ENCODE measurements at regions not wholly inside any gene's neighbourhood (a gene's known extent, or its start where the extent isn't known, plus 50 kb on each side); places are given as distances from the start of the nearest gene placed in this dataset.

DNA sequence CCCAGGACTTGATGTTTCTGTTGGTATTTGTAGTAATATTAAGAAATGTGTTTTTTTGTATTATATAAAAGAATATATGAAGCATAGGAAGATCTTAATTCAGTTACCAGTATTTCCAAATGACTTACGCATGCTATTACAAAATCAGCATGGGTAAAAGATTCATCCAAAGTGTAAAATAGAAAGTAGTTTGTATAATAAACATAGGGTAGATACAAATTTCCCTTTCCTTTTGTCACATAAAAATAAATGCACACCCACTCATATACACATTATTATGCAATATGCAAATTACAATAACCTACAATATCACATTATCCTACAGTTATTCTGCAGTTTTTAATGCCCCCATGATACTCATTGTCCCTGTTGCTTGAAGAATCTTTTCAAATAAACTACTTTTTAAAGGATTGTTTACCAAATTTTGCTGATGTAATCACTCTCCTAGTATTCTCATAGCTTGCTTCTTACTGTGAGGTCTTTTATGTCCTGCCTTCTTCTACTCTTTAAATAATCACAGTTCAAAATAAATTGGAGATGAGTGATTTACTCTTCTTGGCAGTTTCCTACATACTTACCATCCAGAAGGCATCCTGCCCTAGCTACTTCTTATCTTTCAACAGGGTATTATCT is 244.0 kb downstream of the CASP12 start:
- Histone ChIP-seq H3K4me3 (no peak overlapping the region), H3K36me3 (no peaks in the 10 kb centered on the region), H3K9me3 (peaks cover 0 to 14% (median 4%) of the 10 kb centered on the region in 8 donors), H3K27me3 (replicated peaks in 1 of 7) (no peaks in the 10 kb centered on the region), H3K27ac (no peak overlapping the region), H3K4me1 (peaks cover 3 to 13% (median 8%) of the 10 kb centered on the region in 6 donors)
- TF ChIP-seq POLR2AphosphoS5 (IDR thresholded peaks at IDR 0.05) (no peak), POLR2A (IDR thresholded peaks at IDR 0.05) (no peak)
- TF ChIP-seq, protein P1, sequence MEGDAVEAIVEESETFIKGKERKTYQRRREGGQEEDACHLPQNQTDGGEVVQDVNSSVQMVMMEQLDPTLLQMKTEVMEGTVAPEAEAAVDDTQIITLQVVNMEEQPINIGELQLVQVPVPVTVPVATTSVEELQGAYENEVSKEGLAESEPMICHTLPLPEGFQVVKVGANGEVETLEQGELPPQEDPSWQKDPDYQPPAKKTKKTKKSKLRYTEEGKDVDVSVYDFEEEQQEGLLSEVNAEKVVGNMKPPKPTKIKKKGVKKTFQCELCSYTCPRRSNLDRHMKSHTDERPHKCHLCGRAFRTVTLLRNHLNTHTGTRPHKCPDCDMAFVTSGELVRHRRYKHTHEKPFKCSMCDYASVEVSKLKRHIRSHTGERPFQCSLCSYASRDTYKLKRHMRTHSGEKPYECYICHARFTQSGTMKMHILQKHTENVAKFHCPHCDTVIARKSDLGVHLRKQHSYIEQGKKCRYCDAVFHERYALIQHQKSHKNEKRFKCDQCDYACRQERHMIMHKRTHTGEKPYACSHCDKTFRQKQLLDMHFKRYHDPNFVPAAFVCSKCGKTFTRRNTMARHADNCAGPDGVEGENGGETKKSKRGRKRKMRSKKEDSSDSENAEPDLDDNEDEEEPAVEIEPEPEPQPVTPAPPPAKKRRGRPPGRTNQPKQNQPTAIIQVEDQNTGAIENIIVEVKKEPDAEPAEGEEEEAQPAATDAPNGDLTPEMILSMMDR (IDR thresholded peaks at IDR 0.05 in 8 of 11, conservative IDR thresholded peaks at IDR 0.05 in 3 of 11): no peak
- 61 to 94% (median 85%) methylated on average over 1 of the region's 1 CpG for WGBS, 5 donors
- DNase-seq: no peak
- intact Hi-C loops (cut with DNase I; ENCODE audit: low total_unique reads): no loop called here

DNA sequence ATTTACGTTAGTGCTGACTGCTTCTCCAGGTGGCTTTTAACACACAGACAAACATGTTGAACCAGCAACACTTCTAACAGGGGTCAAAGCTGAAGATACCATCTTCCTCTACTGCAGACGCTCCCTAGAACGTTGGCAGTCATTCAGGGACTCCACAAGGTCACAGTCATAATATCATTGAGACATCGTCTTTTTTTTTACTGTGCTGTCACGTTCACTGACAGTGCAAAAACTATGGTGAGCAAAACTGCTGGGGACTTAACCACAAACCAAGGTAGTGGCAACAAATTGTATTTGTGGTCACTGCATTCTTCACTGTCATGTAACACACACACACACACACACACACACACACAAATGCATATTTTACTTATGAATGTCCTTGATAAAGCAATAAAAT is 244.9 kb downstream of the CASP12 start:
- Histone ChIP-seq H3K27me3 (replicated peaks in 1 of 7) (no peaks in the 10 kb centered on the region), H3K9me3 (peaks cover 0 to 14% (median 4%) of the 10 kb centered on the region in 8 donors), H3K4me3 (no peak overlapping the region), H3K4me1 (peaks cover 3 to 13% (median 8%) of the 10 kb centered on the region in 6 donors), H3K36me3 (no peaks in the 10 kb centered on the region), H3K27ac (no peak overlapping the region)
- no peak for DNase-seq
- intact Hi-C loops (cut with DNase I; ENCODE audit: low total_unique reads): no loop called here
- WGBS, 5 donors: 8 to 12% (median 9%) methylated on average over 5 of the region's 5 CpGs
- TF ChIP-seq POLR2AphosphoS5 (IDR thresholded peaks at IDR 0.05): no peak
- TF ChIP-seq, protein P1 (IDR thresholded peaks at IDR 0.05 in 8 of 11, conservative IDR thresholded peaks at IDR 0.05 in 3 of 11): no peak
- no peak for TF ChIP-seq POLR2A (IDR thresholded peaks at IDR 0.05)

DNA sequence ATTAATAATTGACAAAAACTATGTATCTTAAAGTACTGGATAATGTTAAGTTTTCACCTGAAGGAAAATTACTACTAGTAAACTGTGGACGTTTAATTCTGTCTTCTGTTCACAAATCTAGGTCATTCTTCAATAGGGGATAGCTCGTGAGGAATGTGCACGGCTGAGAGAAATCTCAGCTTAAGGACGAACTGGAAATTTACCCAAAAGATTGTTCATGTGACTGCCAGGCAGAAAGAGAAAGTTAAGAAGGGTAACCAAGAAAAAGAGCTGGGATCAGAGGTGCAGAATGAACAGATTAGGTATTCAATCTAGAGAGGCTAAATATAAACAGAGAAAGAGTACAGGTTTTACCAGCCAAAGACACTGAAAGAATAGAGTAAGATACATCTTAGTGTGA is 245.3 kb downstream of the CASP12 start:
- Histone ChIP-seq H3K4me3 (no peak overlapping the region), H3K9me3 (peaks cover 0 to 14% (median 4%) of the 10 kb centered on the region in 8 donors), H3K27me3 (replicated peaks in 1 of 7) (no peaks in the 10 kb centered on the region), H3K4me1 (peaks cover 3 to 13% (median 8%) of the 10 kb centered on the region in 6 donors), H3K27ac (no peak overlapping the region), H3K36me3 (no peaks in the 10 kb centered on the region)
- WGBS, 5 donors: 57 to 76% (median 64%) methylated on average over 4 of the region's 4 CpGs
- TF ChIP-seq POLR2A (IDR thresholded peaks at IDR 0.05): no peak
- TF ChIP-seq POLR2AphosphoS5 (IDR thresholded peaks at IDR 0.05): no peak
- intact Hi-C loops (cut with DNase I; ENCODE audit: low total_unique reads): no loop called here
- no peak for DNase-seq

DNA sequence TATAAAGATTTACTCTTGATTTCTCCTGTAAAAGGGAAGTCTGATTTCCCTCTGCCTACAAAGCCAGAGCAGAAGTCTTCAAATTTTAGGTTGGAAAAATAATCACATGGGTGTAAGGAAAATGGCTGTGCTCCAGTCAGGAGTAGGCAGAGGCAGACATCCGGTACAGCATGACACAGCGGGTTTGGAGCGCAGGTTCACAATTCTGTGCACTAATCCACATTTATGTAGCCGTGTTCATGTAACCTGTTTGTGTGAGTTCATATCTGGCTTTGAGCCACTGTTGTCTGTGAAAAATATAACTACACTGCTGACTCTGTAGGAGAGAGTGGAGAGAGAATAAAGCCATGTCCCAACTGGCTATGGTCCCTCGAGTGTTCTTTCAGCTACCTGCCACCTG is 248.0 kb downstream of the CASP12 start:
- TF ChIP-seq, protein P1 (IDR thresholded peaks at IDR 0.05 in 8 of 11, conservative IDR thresholded peaks at IDR 0.05 in 3 of 11): no peak
- no peak for TF ChIP-seq POLR2A (IDR thresholded peaks at IDR 0.05)
- TF ChIP-seq POLR2AphosphoS5 (IDR thresholded peaks at IDR 0.05): no peak
- H3K27ac ChIP-seq: no peak overlapping the region
- intact Hi-C loops (cut with DNase I; ENCODE audit: low total_unique reads): no loop called here
- peaks cover 0 to 14% (median 4%) of the 10 kb centered on the region in 8 donors for H3K9me3 ChIP-seq
- WGBS, 5 donors: 86 to 100% (median 95%) methylated on average over 5 of the region's 5 CpGs
- H3K4me1 ChIP-seq: peaks cover 3 to 13% (median 8%) of the 10 kb centered on the region in 6 donors
- no peak for DNase-seq
- no peaks in the 10 kb centered on the region for H3K27me3 ChIP-seq (replicated peaks in 1 of 7)
- no peaks in the 10 kb centered on the region for H3K36me3 ChIP-seq
- no peak overlapping the region for H3K4me3 ChIP-seq
